HPDE6-E6E7 (cell line): ENCODE measurements at regions not wholly inside any gene's neighbourhood (a gene's known extent, or its start where the extent isn't known, plus 50 kb on each side); places are given as distances from the start of the nearest gene placed in this dataset.

Source experiments
- DNase-seq: peaks from one replicate; pipeline ENCODE4 v3.0.0; 2011; ENCODE audit warnings: missing footprints; ENCODE audit errors: extremely low spot score

DNA sequence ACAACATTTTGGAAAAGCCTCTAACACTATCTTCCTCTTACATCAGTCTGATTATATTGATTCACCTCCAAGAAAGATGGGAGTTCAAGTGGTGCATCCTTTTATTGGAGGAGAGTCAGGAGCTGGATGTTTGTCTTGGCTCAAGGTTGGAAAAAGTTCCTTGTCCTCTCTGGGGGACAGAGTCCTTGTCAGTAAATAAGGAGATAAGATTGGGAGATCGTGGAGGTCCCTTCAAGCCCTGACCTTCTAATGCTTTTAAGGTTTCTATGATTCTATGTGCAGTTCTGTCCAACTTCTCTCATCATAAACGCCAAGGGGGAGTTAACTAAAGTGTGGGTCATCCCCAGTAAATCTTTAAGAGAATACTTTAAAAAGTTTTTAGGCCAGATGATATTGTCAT lies 60.9 kb upstream of the CCBE1 start:
- DNase-seq = no peak

DNA sequence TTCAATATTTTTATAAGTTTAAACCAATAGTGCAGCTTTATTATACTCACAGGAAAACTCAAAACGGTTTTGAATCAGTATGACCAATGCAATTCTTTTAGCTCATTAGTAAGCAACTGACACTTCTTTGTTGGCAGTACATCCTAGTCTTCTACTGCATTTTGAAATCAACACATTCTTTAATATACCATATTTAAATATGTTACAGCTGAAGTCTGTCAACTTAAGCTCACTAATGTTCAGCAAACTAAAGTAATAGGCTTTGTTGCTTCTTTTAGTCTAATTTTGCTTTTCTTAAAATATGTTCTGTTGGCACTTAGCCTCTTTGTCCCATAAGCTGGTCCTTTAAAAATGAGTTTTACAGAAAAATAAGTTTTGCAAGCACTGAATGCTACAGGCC lies 55.4 kb upstream of the CCBE1 start:
- no peak for DNase-seq

DNA sequence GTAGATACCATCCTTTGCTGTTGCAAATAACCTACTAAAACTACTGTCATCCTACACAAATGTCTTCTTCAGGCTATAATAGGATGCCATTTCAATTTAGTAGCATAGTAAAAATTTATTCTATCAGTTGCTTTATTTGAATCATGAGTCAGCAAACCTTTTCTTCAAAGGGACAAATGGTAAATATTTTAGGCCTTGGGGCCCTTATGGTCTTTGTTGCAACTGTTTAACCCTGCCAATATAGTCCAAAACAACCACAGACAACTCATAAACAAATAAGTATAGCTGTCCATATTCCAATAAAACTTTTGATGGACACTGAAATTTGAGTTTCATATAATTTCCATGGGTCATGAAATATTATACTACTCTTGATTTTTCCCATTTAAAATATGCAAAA lies 54.0 kb upstream of the CCBE1 start:
- no peak for DNase-seq

DNA sequence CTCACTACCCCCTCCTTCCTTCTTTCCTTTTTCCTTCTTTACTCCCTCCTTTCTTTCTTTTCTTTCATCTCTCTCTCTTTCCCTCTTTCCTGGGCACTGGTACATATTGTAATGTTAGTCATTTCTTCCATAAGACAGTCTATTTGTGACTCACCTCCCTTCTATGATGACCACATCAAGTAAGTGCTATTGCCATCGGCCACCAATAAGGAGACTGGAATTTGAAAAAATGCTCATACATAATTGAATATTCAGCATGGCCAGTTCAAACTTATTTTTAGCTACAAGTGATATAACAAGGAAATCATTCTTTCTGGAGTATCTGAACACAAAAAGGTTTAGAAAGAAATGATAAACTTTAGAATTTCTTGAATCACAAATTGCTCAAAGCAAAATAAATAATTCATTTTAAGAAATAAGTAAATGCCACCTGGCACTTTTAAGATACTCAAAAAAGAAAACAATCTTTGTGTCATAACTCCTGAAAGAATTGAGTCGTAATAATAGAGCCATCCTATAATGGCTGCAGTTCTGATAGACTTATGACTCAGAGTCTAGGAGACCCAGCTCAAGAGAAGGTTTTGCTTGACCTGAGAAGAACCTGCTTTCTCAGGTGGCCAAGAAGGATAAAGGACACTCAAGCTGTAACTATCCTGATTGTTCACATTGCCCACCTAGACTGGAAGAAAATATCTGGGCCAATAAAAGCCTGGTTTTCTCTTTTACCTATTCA lies 51.6 kb upstream of the CCBE1 start:
- peak; percentile 39 for DNase-seq
